HEK293 (cell line): ENCODE measurements at regions not wholly inside any gene's neighbourhood (a gene's known extent, or its start where the extent isn't known, plus 50 kb on each side); places are given as distances from the start of the nearest gene placed in this dataset.

Experiments
- ZNF530 ChIP-seq: fragments of 450-650 bp; formaldehyde crosslinking; IDR thresholded peaks from 2 replicates; pipeline ENCODE4 v1.5.1; 2016; ENCODE audit warnings: low read depth, missing biosample characterization, missing genetic modification characterization
- ZNF600 ChIP-seq: fragments of 450-650 bp; formaldehyde crosslinking; IDR thresholded peaks from 2 replicates; pipeline ENCODE4 v1.5.1; 2016; ENCODE audit warnings: missing biosample characterization, missing genetic modification characterization
- ZNF664 ChIP-seq: fragments of 450-650 bp; formaldehyde crosslinking; IDR thresholded peaks from 2 replicates; pipeline ENCODE4 v1.5.1; 2016; ENCODE audit warnings: missing biosample characterization, missing genetic modification characterization
- TF ChIP-seq, protein P1 (sequence below): fragments of 450-650 bp; formaldehyde crosslinking; IDR thresholded peaks from 2 replicates; pipeline ENCODE4 v1.5.1; 2016; ENCODE audit warnings: missing biosample characterization, missing genetic modification characterization
- TF ChIP-seq, protein P2 (sequence below): fragments of 450-650 bp; formaldehyde crosslinking; IDR thresholded peaks from 2 replicates; pipeline ENCODE4 v1.5.1; 2016; ENCODE audit warnings: missing biosample characterization, missing genetic modification characterization

GRCh38 chr3:156761007-156761406 lies 65.1 kb upstream of the LEKR1 start:
- TF ChIP-seq, protein P1, sequence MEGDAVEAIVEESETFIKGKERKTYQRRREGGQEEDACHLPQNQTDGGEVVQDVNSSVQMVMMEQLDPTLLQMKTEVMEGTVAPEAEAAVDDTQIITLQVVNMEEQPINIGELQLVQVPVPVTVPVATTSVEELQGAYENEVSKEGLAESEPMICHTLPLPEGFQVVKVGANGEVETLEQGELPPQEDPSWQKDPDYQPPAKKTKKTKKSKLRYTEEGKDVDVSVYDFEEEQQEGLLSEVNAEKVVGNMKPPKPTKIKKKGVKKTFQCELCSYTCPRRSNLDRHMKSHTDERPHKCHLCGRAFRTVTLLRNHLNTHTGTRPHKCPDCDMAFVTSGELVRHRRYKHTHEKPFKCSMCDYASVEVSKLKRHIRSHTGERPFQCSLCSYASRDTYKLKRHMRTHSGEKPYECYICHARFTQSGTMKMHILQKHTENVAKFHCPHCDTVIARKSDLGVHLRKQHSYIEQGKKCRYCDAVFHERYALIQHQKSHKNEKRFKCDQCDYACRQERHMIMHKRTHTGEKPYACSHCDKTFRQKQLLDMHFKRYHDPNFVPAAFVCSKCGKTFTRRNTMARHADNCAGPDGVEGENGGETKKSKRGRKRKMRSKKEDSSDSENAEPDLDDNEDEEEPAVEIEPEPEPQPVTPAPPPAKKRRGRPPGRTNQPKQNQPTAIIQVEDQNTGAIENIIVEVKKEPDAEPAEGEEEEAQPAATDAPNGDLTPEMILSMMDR (tag by site-specific recombination): no peak
- TF ChIP-seq, protein P2, sequence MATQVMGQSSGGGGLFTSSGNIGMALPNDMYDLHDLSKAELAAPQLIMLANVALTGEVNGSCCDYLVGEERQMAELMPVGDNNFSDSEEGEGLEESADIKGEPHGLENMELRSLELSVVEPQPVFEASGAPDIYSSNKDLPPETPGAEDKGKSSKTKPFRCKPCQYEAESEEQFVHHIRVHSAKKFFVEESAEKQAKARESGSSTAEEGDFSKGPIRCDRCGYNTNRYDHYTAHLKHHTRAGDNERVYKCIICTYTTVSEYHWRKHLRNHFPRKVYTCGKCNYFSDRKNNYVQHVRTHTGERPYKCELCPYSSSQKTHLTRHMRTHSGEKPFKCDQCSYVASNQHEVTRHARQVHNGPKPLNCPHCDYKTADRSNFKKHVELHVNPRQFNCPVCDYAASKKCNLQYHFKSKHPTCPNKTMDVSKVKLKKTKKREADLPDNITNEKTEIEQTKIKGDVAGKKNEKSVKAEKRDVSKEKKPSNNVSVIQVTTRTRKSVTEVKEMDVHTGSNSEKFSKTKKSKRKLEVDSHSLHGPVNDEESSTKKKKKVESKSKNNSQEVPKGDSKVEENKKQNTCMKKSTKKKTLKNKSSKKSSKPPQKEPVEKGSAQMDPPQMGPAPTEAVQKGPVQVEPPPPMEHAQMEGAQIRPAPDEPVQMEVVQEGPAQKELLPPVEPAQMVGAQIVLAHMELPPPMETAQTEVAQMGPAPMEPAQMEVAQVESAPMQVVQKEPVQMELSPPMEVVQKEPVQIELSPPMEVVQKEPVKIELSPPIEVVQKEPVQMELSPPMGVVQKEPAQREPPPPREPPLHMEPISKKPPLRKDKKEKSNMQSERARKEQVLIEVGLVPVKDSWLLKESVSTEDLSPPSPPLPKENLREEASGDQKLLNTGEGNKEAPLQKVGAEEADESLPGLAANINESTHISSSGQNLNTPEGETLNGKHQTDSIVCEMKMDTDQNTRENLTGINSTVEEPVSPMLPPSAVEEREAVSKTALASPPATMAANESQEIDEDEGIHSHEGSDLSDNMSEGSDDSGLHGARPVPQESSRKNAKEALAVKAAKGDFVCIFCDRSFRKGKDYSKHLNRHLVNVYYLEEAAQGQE: no peak
- TF ChIP-seq ZNF600 (tag by site-specific recombination) (no peak), ZNF530 (tag by site-specific recombination) (no peak), ZNF664 (tag by site-specific recombination) (no peak)
